ENCODE measurements at regions not wholly inside any gene's neighbourhood (a gene's known extent, or its start where the extent isn't known, plus 50 kb on each side); places are given as distances from the start of the nearest gene placed in this dataset.

- TF ChIP-seq, protein P1, sequence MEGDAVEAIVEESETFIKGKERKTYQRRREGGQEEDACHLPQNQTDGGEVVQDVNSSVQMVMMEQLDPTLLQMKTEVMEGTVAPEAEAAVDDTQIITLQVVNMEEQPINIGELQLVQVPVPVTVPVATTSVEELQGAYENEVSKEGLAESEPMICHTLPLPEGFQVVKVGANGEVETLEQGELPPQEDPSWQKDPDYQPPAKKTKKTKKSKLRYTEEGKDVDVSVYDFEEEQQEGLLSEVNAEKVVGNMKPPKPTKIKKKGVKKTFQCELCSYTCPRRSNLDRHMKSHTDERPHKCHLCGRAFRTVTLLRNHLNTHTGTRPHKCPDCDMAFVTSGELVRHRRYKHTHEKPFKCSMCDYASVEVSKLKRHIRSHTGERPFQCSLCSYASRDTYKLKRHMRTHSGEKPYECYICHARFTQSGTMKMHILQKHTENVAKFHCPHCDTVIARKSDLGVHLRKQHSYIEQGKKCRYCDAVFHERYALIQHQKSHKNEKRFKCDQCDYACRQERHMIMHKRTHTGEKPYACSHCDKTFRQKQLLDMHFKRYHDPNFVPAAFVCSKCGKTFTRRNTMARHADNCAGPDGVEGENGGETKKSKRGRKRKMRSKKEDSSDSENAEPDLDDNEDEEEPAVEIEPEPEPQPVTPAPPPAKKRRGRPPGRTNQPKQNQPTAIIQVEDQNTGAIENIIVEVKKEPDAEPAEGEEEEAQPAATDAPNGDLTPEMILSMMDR (IDR thresholded peaks at IDR 0.05): no peak
- H3K4me3 ChIP-seq (ENCODE audit: low read depth in 1 of 2, low read length in 1 of 2): no peak overlapping the region
- H3K27ac ChIP-seq: no peak overlapping the region
Observed at GRCh38 chr3:27545061-27545460, 60.9 kb upstream of the SLC4A7 start.

GRCh38 chr3:27544372-27544865, 60.2 kb upstream of the SLC4A7 start:
- no peaks in the 10 kb centered on the region for H3K9me3 ChIP-seq
- no peak overlapping the region for H3K4me3 ChIP-seq (ENCODE audit: low read depth in 1 of 2, low read length in 1 of 2)
- H3K27me3 ChIP-seq: no peaks in the 10 kb centered on the region
- TF ChIP-seq, protein P1 (IDR thresholded peaks at IDR 0.05): no peak
- no peaks in the 10 kb centered on the region for H3K36me3 ChIP-seq
- H3K4me1 ChIP-seq (ENCODE audit: control insufficient read depth in 1 of 2, insufficient read depth in 1 of 2, low read depth in 1 of 2, low read length in 1 of 2): no peaks in the 10 kb centered on the region
- no peak overlapping the region for H3K27ac ChIP-seq

More at GRCh38 chr3:27545061-27545460, 60.9 kb upstream of the SLC4A7 start:
- no peaks in the 10 kb centered on the region for H3K9me3 ChIP-seq
- H3K36me3 ChIP-seq: no peaks in the 10 kb centered on the region
- H3K27me3 ChIP-seq: no peaks in the 10 kb centered on the region
- no peaks in the 10 kb centered on the region for H3K4me1 ChIP-seq (ENCODE audit: control insufficient read depth in 1 of 2, insufficient read depth in 1 of 2, low read depth in 1 of 2, low read length in 1 of 2)

DNA sequence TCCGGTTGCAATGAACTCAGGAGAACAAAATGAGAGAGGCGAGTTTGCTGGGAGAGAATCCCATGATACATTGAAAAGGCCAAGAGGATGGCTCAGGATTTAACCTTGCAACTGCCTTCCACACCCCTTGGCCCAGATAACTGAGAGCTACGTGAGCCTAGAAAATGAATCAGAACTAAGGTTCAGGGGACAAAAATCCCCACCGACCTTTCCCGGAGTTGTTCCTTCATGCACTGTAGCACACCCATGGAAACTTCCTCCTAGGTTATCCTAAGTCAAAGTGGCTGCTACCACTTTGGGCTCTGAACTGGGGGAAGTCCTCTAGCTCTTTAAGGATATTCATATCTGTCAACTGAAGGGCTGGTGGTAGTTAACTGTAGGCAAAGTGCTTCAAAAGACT, 58.3 kb upstream of the SLC4A7 start:
- Histone ChIP-seq H3K4me1 (ENCODE audit: control insufficient read depth in 1 of 2, insufficient read depth in 1 of 2, low read depth in 1 of 2, low read length in 1 of 2) (no peaks in the 10 kb centered on the region), H3K27ac (no peak overlapping the region), H3K27me3 (no peaks in the 10 kb centered on the region), H3K36me3 (no peaks in the 10 kb centered on the region), H3K9me3 (no peaks in the 10 kb centered on the region), H3K4me3 (ENCODE audit: low read depth in 1 of 2, low read length in 1 of 2) (no peak overlapping the region)
- TF ChIP-seq, protein P1 (IDR thresholded peaks at IDR 0.05): no peak

DNA sequence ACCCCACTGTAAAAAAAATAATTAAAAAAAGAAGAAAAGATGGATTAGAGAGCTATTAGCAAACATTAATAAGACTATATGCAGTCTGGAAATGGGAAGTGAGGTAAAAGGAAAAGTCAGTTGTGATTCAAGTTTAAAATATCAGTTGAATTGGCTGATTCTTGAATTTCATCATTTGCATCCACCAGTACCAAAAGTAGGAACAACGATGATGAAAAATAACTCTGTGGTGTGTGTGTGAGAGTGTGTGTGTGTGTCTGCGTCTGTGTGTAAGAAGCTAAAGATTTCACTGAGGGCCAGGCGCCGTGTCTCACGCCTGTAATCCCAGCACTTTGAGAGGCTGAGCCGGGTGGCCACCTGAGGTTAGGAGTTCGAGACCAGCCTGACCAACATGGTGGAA, 56.0 kb upstream of the SLC4A7 start:
- no peaks in the 10 kb centered on the region for H3K27me3 ChIP-seq
- H3K9me3 ChIP-seq: no peaks in the 10 kb centered on the region
- H3K36me3 ChIP-seq: no peaks in the 10 kb centered on the region
- TF ChIP-seq, protein P1 (IDR thresholded peaks at IDR 0.05): no peak
- H3K4me3 ChIP-seq (ENCODE audit: low read depth in 1 of 2, low read length in 1 of 2): no peak overlapping the region
- no peak overlapping the region for H3K27ac ChIP-seq
- no peaks in the 10 kb centered on the region for H3K4me1 ChIP-seq (ENCODE audit: control insufficient read depth in 1 of 2, insufficient read depth in 1 of 2, low read depth in 1 of 2, low read length in 1 of 2)

- Histone ChIP-seq H3K27me3 (no peaks in the 10 kb centered on the region), H3K4me1 (ENCODE audit: control insufficient read depth in 1 of 2, insufficient read depth in 1 of 2, low read depth in 1 of 2, low read length in 1 of 2) (peaks cover 9 to 13% of the 10 kb centered on the region in 2 experiments), H3K27ac (no peak overlapping the region), H3K36me3 (no peaks in the 10 kb centered on the region), H3K4me3 (ENCODE audit: low read depth in 1 of 2, low read length in 1 of 2) (no peak overlapping the region), H3K9me3 (no peaks in the 10 kb centered on the region)
- TF ChIP-seq, protein P1 (IDR thresholded peaks at IDR 0.05): no peak
Observed at GRCh38 chr3:27536491-27536890, 52.3 kb upstream of the SLC4A7 start.

All from neutrophil (primary cell).